ENCODE measurements at regions not wholly inside any gene's neighbourhood (a gene's known extent, or its start where the extent isn't known, plus 50 kb on each side); places are given as distances from the start of the nearest gene placed in this dataset.

- H3K9me3 ChIP-seq, result peaks cover 3% of the 10 kb centered on the region
- no peak overlapping the region for H3K27ac ChIP-seq
- no peaks in the 10 kb centered on the region for H3K36me3 ChIP-seq
- DNase-seq (ENCODE audit: low spot score in 2 of 2), result no peak
- WGBS, result 66% methylated on average over 2 of the region's 2 CpGs
- no peak for TF ChIP-seq CTCF (IDR thresholded peaks at IDR 0.05)
- TF ChIP-seq EP300 (IDR thresholded peaks at IDR 0.05), result no peak
- no peak for TF ChIP-seq POLR2AphosphoS5 (IDR thresholded peaks at IDR 0.05)
- TF ChIP-seq POLR2A (IDR thresholded peaks at IDR 0.05), result no peak
- peaks cover 5% of the 10 kb centered on the region for H3K4me1 ChIP-seq
- no peak overlapping the region for H3K4me3 ChIP-seq
- H3K27me3 ChIP-seq, result no peaks in the 10 kb centered on the region
Observed at GRCh38 chr2:187207126-187207525, 240.9 kb downstream of the CALCRL start.

- WGBS, result 34% methylated on average over 1 of the region's 1 CpG
- H3K27ac ChIP-seq, result no peak overlapping the region
- TF ChIP-seq EP300 (IDR thresholded peaks at IDR 0.05), result no peak
- TF ChIP-seq CTCF (IDR thresholded peaks at IDR 0.05), result no peak
- TF ChIP-seq POLR2A (IDR thresholded peaks at IDR 0.05), result no peak
- no peak for TF ChIP-seq POLR2AphosphoS5 (IDR thresholded peaks at IDR 0.05)
- no peaks in the 10 kb centered on the region for H3K36me3 ChIP-seq
- DNase-seq (ENCODE audit: low spot score in 2 of 2), result no peak
- no peak overlapping the region for H3K4me3 ChIP-seq
- H3K27me3 ChIP-seq, result no peaks in the 10 kb centered on the region
- no peaks in the 10 kb centered on the region for H3K9me3 ChIP-seq
- H3K4me1 ChIP-seq, result peaks cover 5% of the 10 kb centered on the region
Observed at GRCh38 chr2:187206471-187206870, 241.6 kb downstream of the CALCRL start.

GRCh38 chr2:187206071-187206470 is 242.0 kb downstream of the CALCRL start:
- no peaks in the 10 kb centered on the region for H3K36me3 ChIP-seq
- no peaks in the 10 kb centered on the region for H3K27me3 ChIP-seq
- peaks cover 5% of the 10 kb centered on the region for H3K4me1 ChIP-seq
- H3K9me3 ChIP-seq, result no peaks in the 10 kb centered on the region
- no peak for DNase-seq (ENCODE audit: low spot score in 2 of 2)
- no peak overlapping the region for H3K27ac ChIP-seq
- no peak overlapping the region for H3K4me3 ChIP-seq
- TF ChIP-seq CTCF (IDR thresholded peaks at IDR 0.05) (no peak), EP300 (IDR thresholded peaks at IDR 0.05) (no peak), POLR2A (IDR thresholded peaks at IDR 0.05) (no peak), POLR2AphosphoS5 (IDR thresholded peaks at IDR 0.05) (no peak)
- 54% methylated on average over 4 of the region's 4 CpGs for WGBS

GRCh38 chr2:187198136-187198535 is 249.9 kb downstream of the CALCRL start:
- Histone ChIP-seq H3K27ac (no peak overlapping the region), H3K9me3 (no peaks in the 10 kb centered on the region), H3K27me3 (no peaks in the 10 kb centered on the region), H3K36me3 (no peaks in the 10 kb centered on the region), H3K4me3 (no peak overlapping the region), H3K4me1 (no peaks in the 10 kb centered on the region)
- DNase-seq (ENCODE audit: low spot score in 2 of 2), result no peak
- TF ChIP-seq POLR2A (IDR thresholded peaks at IDR 0.05) (no peak), EP300 (IDR thresholded peaks at IDR 0.05) (no peak), CTCF (IDR thresholded peaks at IDR 0.05) (no peak), POLR2AphosphoS5 (IDR thresholded peaks at IDR 0.05) (no peak)

GRCh38 chr2:187194049-187194448 is 254.0 kb downstream of the CALCRL start:
- no peaks in the 10 kb centered on the region for H3K9me3 ChIP-seq
- no peak for DNase-seq (ENCODE audit: low spot score in 2 of 2)
- TF ChIP-seq POLR2A (IDR thresholded peaks at IDR 0.05) (no peak), POLR2AphosphoS5 (IDR thresholded peaks at IDR 0.05) (no peak), EP300 (IDR thresholded peaks at IDR 0.05) (no peak), CTCF (IDR thresholded peaks at IDR 0.05) (no peak)

More at GRCh38 chr2:187194049-187194448, 254.0 kb downstream of the CALCRL start:
- Histone ChIP-seq H3K27me3 (no peaks in the 10 kb centered on the region), H3K4me3 (no peak overlapping the region), H3K27ac (no peak overlapping the region), H3K36me3 (no peaks in the 10 kb centered on the region), H3K4me1 (no peaks in the 10 kb centered on the region)

All from suprapubic skin (tissue), 4 donors.